CD8-positive, alpha-beta memory T cell (primary cell): ENCODE measurements at regions not wholly inside any gene's neighbourhood (a gene's known extent, or its start where the extent isn't known, plus 50 kb on each side); places are given as distances from the start of the nearest gene placed in this dataset.

ENCODE experiments used
- CTCF ChIA-PET: fragments of 350-600 bp; sonication (Branson Sonifier 250); formaldehyde crosslinking; loops from one replicate; lab custom pipeline; 2021; ENCODE audit warnings: antibody characterized with exemption; lab: Charles Lee
- POLR2A ChIA-PET: fragments of 350-600 bp; sonication (Branson Sonifier 250); formaldehyde crosslinking; loops from one replicate; lab custom pipeline; 2021; ENCODE audit warnings: antibody characterized with exemption; lab: Charles Lee
- DNase-seq, 5 donors: peaks; one replicate each; pipeline versions ENCODE4 v3.0.0 to v3.0.0-alpha.2; 2020 to 2022; ENCODE audit warnings: mixed read lengths in 1 of 5
- H3K27ac ChIP-seq: one replicate; pipeline ENCODE4 v1.7.0; 2013; ENCODE audit warnings: low read depth, mild to moderate bottlenecking, low read length, moderate library complexity
- H3K27me3 ChIP-seq: 2 replicates; pipeline ENCODE4 v1.7.0; 2013; ENCODE audit warnings: low read length, mild to moderate bottlenecking; ENCODE audit not compliant: insufficient read depth, poor library complexity, severe bottlenecking
- H3K36me3 ChIP-seq: 2 replicates; pipeline ENCODE4 v1.7.0; 2013; ENCODE audit warnings: mild to moderate bottlenecking, low read length, moderate library complexity; ENCODE audit not compliant: insufficient read depth
- H3K4me1 ChIP-seq: 2 replicates; pipeline ENCODE4 v1.7.0; 2013; ENCODE audit warnings: mild to moderate bottlenecking, low read length, moderate library complexity; ENCODE audit not compliant: insufficient read depth
- H3K4me3 ChIP-seq: 2 replicates; pipeline ENCODE4 v1.7.0; 2013; ENCODE audit warnings: mild to moderate bottlenecking, low read length
- H3K9me3 ChIP-seq: 2 replicates; pipeline ENCODE4 v1.7.0; 2013; ENCODE audit warnings: mild to moderate bottlenecking, low read length
- H3K27ac Mint-ChIP-seq, 8 donors: one replicate each; pipeline ENCODE4 v1.8.0; 2020 to 2021; ENCODE audit warnings: mixed read lengths in 8 of 8, mild to moderate bottlenecking in 6 of 8, inconsistent platforms in 3 of 8, moderate library complexity in 3 of 8
- H3K27me3 Mint-ChIP-seq, 2 donors: one replicate each; pipeline ENCODE4 v1.8.0; 2020 to 2021; ENCODE audit warnings: mixed read lengths in 2 of 2, mild to moderate bottlenecking in 1 of 2, moderate library complexity in 1 of 2
- H3K36me3 Mint-ChIP-seq, 3 donors: one replicate each; pipeline ENCODE4 v1.8.0; 2020 to 2021; ENCODE audit warnings: mixed read lengths in 3 of 3, inconsistent platforms in 1 of 3, mild to moderate bottlenecking in 1 of 3
- H3K4me1 Mint-ChIP-seq, 3 donors: one replicate each; pipeline ENCODE4 v1.8.0; 2020 to 2021; ENCODE audit warnings: mixed read lengths in 3 of 3, inconsistent platforms in 1 of 3, mild to moderate bottlenecking in 1 of 3
- H3K4me3 Mint-ChIP-seq, 7 donors: one replicate each; pipeline ENCODE4 v1.8.0; 2020 to 2021; ENCODE audit warnings: mixed read lengths in 7 of 7, mild to moderate bottlenecking in 6 of 7, moderate library complexity in 4 of 7, inconsistent platforms in 2 of 7
- H3K9me3 Mint-ChIP-seq, 5 donors: one replicate each; pipeline ENCODE4 v1.8.0; 2020 to 2022; ENCODE audit warnings: mixed read lengths in 5 of 5, mild to moderate bottlenecking in 3 of 5, moderate library complexity in 2 of 5, inconsistent platforms in 1 of 5

DNA sequence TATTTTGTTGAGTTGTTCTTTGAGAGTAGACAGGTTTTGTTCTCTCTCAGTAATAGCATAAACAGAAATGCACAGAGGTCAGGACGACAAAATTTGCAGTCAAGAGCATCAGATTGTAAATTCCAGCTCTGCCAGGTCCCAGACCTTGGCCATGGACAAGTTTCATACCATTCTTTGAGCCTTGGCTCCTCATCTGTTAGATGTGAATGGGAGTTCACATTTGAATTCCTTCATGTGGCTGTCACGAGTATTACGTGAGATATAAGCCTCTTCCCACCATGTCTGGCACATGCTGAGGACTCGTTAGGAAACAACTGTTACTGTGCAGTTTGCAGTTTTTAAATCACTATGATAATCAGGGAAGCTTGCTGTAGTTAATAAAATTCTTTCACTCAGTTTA lies 93.2 kb upstream of the KCTD3 start:
- no peak overlapping the region for H3K27ac ChIP-seq
- no peak overlapping the region for H3K4me3 Mint-ChIP-seq
- H3K4me1 Mint-ChIP-seq, result no peaks in the 10 kb centered on the region
- H3K9me3 Mint-ChIP-seq, result peaks cover 2 to 11% (median 5%) of the 10 kb centered on the region in 5 donors
- no peaks in the 10 kb centered on the region for H3K36me3 Mint-ChIP-seq
- no peaks in the 10 kb centered on the region for H3K27me3 ChIP-seq
- CTCF ChIA-PET, result no interaction called here
- H3K9me3 ChIP-seq, result no peaks in the 10 kb centered on the region
- no peaks in the 10 kb centered on the region for H3K27me3 Mint-ChIP-seq
- POLR2A ChIA-PET, result no interaction called here
- no peak overlapping the region for H3K4me3 ChIP-seq
- no peaks in the 10 kb centered on the region for H3K36me3 ChIP-seq
- H3K27ac Mint-ChIP-seq, result no peak overlapping the region
- H3K4me1 ChIP-seq, result no peaks in the 10 kb centered on the region
- DNase-seq, result no peak

DNA sequence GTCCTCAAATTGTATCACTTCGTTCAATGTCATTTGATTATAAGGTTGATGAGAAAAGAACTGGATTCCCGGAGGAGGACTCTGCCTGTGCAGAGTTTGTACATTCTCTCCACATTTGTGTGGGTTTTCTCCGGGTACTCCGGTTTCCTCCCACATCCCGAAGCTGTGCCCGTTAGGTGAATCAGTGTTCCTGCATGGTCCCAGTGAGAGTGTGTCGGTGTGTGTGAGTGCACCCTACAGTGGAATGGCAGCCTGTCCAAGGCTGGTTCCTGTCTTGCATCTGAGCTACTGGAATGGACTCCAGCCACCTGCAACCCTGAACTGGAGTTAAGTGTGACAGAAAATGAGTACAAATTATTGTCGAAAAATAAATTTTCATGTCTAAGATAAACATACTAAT lies 92.2 kb upstream of the KCTD3 start:
- no peaks in the 10 kb centered on the region for H3K9me3 ChIP-seq
- Mint-ChIP-seq H3K4me1 (no peaks in the 10 kb centered on the region), H3K36me3 (no peaks in the 10 kb centered on the region), H3K27me3 (no peaks in the 10 kb centered on the region), H3K4me3 (no peak overlapping the region), H3K27ac (no peak overlapping the region), H3K9me3 (peaks cover 2 to 11% (median 5%) of the 10 kb centered on the region in 5 donors)
- ChIA-PET POLR2A (no interaction called here), CTCF (no interaction called here)
- H3K27me3 ChIP-seq, result no peaks in the 10 kb centered on the region
- H3K36me3 ChIP-seq, result no peaks in the 10 kb centered on the region
- no peaks in the 10 kb centered on the region for H3K4me1 ChIP-seq
- H3K4me3 ChIP-seq, result no peak overlapping the region
- H3K27ac ChIP-seq, result no peak overlapping the region
- no peak for DNase-seq

DNA sequence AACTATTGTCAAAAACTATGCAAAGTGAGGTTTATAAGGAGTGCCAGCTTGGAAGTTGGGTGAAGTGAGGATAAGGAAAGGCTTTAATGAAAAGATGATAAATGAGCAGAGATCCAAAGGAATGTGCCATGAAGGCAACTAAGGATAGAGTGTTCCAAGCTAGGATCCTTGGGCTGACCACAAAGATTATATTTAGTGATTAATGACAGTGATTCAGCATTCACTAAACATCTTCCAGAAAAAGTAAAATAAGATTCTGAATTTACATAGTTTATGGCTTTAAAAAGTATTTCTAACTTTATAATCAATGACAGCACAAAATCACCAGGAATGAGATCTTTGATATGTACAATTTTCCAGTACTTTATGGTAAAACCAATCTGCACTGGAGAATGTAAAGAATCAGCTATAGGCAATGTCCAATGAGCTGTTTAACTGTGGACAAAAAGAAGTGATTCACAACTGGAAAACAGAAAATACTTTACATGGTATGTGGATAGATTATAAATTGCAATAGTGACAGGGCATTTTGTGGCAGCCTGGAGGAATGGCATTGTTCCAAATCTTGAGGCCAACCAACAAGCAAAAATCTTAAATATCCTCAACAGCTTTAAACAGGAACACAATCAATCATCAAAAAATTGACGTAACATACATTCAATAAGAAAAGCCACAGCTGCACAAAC lies 91.2 kb upstream of the KCTD3 start:
- no peaks in the 10 kb centered on the region for H3K27me3 ChIP-seq
- H3K9me3 ChIP-seq, result no peaks in the 10 kb centered on the region
- POLR2A ChIA-PET, result no interaction called here
- no peak overlapping the region for H3K4me3 ChIP-seq
- Mint-ChIP-seq H3K36me3 (no peaks in the 10 kb centered on the region), H3K4me3 (no peak overlapping the region), H3K27me3 (no peaks in the 10 kb centered on the region), H3K4me1 (no peaks in the 10 kb centered on the region), H3K9me3 (peaks cover 2 to 11% (median 7%) of the 10 kb centered on the region in 5 donors), H3K27ac (no peak overlapping the region)
- DNase-seq, result no peak
- CTCF ChIA-PET, result no interaction called here
- no peaks in the 10 kb centered on the region for H3K36me3 ChIP-seq
- H3K4me1 ChIP-seq, result no peaks in the 10 kb centered on the region
- no peak overlapping the region for H3K27ac ChIP-seq

DNA sequence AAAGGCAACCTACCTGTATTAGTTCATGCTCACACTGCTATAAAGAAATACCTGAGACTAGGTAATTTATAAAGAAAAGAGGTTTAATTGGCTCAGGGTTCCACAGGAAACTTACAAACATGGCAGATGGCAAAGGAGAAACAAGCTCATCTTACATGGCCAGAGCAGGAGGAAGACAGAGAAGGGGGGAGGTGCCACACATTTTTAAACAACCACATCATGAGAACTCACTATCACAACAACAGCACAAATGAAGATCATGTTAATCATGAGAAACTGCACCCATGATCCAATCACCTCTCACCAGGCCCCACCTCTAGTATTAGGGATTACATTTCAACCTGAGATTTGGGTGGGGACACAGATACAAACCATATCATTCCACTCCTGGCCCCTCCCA lies 90.6 kb upstream of the KCTD3 start:
- Mint-ChIP-seq H3K27me3 (no peaks in the 10 kb centered on the region), H3K4me1 (no peaks in the 10 kb centered on the region), H3K27ac (no peak overlapping the region), H3K4me3 (no peak overlapping the region), H3K9me3 (peaks cover 2 to 11% (median 7%) of the 10 kb centered on the region in 5 donors), H3K36me3 (no peaks in the 10 kb centered on the region)
- POLR2A ChIA-PET, result no interaction called here
- Histone ChIP-seq H3K27ac (no peak overlapping the region), H3K4me3 (no peak overlapping the region), H3K9me3 (no peaks in the 10 kb centered on the region), H3K4me1 (no peaks in the 10 kb centered on the region), H3K36me3 (no peaks in the 10 kb centered on the region), H3K27me3 (no peaks in the 10 kb centered on the region)
- no peak for DNase-seq
- CTCF ChIA-PET, result no interaction called here

DNA sequence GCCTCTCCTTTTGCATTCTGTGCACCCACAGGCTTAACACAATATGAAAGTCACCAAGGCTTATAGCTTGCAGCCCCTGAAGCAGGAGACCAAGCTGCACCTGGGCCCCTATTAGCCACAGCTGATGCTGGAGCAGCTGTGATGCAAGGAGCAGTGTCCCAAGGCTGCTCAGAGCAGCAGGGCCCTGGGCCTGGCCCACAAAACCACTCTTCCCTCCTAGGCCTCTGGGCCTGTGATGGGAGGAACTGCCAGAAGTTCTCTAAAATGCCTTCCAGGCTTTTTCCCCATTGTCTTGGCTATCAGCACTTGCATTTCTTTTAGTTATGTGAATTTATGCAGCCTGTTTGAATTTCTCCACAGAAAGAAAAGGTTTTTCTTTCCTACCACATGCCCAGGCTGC lies 89.5 kb upstream of the KCTD3 start:
- no peaks in the 10 kb centered on the region for H3K27me3 Mint-ChIP-seq
- peaks cover 2 to 11% (median 7%) of the 10 kb centered on the region in 5 donors for H3K9me3 Mint-ChIP-seq
- H3K4me3 ChIP-seq, result no peak overlapping the region
- no peak for DNase-seq
- no peaks in the 10 kb centered on the region for H3K4me1 Mint-ChIP-seq
- H3K27ac Mint-ChIP-seq, result no peak overlapping the region
- no peaks in the 10 kb centered on the region for H3K4me1 ChIP-seq
- CTCF ChIA-PET, result no interaction called here
- H3K9me3 ChIP-seq, result no peaks in the 10 kb centered on the region
- no peak overlapping the region for H3K27ac ChIP-seq
- H3K4me3 Mint-ChIP-seq, result no peak overlapping the region
- no peaks in the 10 kb centered on the region for H3K27me3 ChIP-seq
- no peaks in the 10 kb centered on the region for H3K36me3 Mint-ChIP-seq
- POLR2A ChIA-PET, result no interaction called here
- no peaks in the 10 kb centered on the region for H3K36me3 ChIP-seq

DNA sequence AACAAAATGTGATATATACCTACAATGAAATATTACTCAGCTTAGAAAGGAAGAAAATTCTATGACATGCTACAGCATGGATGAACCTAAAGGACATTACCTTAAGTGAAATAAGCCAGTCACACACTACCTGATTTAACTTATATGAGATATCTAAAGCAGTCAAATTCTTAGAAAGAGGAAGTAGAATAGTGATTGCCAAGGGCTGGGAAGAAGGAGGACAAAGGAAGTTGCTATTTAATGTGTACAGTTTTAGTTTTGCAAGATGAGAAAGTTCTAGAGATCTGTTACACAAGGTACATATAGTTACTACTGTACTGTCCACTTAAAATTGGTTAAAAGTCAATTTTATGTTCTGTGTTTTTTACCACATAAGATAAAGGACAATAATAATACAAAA lies 87.5 kb upstream of the KCTD3 start:
- Histone ChIP-seq H3K4me3 (no peak overlapping the region), H3K4me1 (no peaks in the 10 kb centered on the region), H3K27ac (no peak overlapping the region), H3K27me3 (no peaks in the 10 kb centered on the region), H3K36me3 (no peaks in the 10 kb centered on the region), H3K9me3 (no peaks in the 10 kb centered on the region)
- Mint-ChIP-seq H3K27ac (no peak overlapping the region), H3K9me3 (peaks cover 0 to 15% (median 8%) of the 10 kb centered on the region in 5 donors), H3K4me1 (no peaks in the 10 kb centered on the region), H3K36me3 (no peaks in the 10 kb centered on the region), H3K27me3 (peaks cover 0 to 1% of the 10 kb centered on the region in 2 donors), H3K4me3 (no peak overlapping the region)
- ChIA-PET CTCF (no interaction called here), POLR2A (no interaction called here)
- no peak for DNase-seq

DNA sequence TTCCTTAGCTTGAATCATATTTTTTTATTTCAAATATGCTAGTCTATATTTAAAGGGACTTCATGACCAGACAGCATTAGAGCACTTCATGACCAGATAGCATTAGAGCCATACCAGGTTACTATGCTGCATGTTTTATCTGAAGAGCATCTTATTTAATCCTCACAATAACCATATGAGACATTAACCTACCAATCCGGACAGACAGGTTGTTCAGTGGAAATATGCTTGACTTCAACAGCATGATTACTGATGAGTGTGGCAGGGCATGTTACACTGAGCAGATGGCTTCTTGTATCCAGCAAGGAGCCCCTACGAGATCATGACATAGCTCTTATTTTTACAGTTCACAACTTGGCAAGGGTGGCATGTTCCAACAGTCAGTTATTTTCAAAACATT lies 85.0 kb upstream of the KCTD3 start:
- Histone ChIP-seq H3K4me3 (no peak overlapping the region), H3K27me3 (no peaks in the 10 kb centered on the region), H3K4me1 (no peaks in the 10 kb centered on the region), H3K27ac (no peak overlapping the region), H3K9me3 (no peaks in the 10 kb centered on the region), H3K36me3 (no peaks in the 10 kb centered on the region)
- Mint-ChIP-seq H3K27me3 (peaks cover 0 to 1% of the 10 kb centered on the region in 2 donors), H3K4me3 (no peak overlapping the region), H3K4me1 (no peaks in the 10 kb centered on the region), H3K9me3 (peaks cover 0 to 10% (median 2%) of the 10 kb centered on the region in 5 donors), H3K36me3 (no peaks in the 10 kb centered on the region), H3K27ac (no peak overlapping the region)
- ChIA-PET CTCF (no interaction called here), POLR2A (no interaction called here)
- DNase-seq, result no peak

DNA sequence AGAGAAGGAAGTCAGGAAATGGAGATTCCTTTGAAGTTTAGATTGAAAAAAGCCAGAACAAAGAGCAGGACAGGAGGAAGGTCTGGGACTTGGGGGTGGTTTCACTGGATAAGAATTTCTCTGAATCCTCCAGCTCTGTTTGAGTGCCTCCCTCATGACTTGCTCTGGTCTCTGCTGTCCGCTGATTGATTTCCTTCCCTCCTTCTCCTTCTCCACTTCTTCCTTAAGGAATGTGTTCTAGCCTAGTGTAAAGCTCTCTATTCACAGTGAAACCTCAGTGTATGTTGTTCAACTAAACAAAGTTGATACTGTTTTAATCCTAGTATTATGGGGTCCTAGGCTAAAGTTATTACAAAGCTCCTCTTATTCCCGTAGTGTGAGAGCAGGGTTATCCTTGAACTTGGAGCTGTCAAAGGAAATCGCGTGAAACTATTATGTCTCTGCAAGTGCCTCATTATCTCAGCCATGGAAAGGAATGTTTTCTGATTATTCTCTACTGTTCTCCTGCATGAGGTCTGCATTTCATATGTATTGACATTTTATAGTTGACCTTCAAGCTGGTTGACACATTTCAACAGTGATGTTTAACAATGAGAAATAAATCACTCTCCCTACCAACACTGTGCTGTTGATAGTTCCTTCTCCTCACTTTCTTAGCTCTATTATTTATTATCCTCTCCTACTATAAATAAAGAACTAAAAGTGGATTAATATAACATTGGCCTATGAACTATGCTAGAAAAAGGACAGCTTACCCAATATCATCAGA lies 82.7 kb upstream of the KCTD3 start:
- H3K4me3 ChIP-seq, result no peak overlapping the region
- no peak overlapping the region for H3K27ac Mint-ChIP-seq
- POLR2A ChIA-PET, result no interaction called here
- DNase-seq, result no peak
- no peaks in the 10 kb centered on the region for H3K36me3 Mint-ChIP-seq
- H3K9me3 Mint-ChIP-seq, result peaks cover 0 to 4% (median 4%) of the 10 kb centered on the region in 5 donors
- H3K4me1 Mint-ChIP-seq, result no peaks in the 10 kb centered on the region
- no peaks in the 10 kb centered on the region for H3K36me3 ChIP-seq
- no peaks in the 10 kb centered on the region for H3K27me3 ChIP-seq
- no peaks in the 10 kb centered on the region for H3K9me3 ChIP-seq
- no peak overlapping the region for H3K4me3 Mint-ChIP-seq
- peaks cover 0 to 1% of the 10 kb centered on the region in 2 donors for H3K27me3 Mint-ChIP-seq
- CTCF ChIA-PET, result no interaction called here
- H3K27ac ChIP-seq, result no peak overlapping the region
- no peaks in the 10 kb centered on the region for H3K4me1 ChIP-seq
